Epidermal melanocyte (primary cell): ENCODE measurements at regions not wholly inside any gene's neighbourhood (a gene's known extent, or its start where the extent isn't known, plus 50 kb on each side); places are given as distances from the start of the nearest gene placed in this dataset.
"Not testable (repeated sequence)": the region's sequence is repeated elsewhere in the genome, so short reads cannot be mapped to it uniquely, and the experiment has no call there.

ENCODE experiments used
- DNase-seq: peaks from one replicate; pipeline ENCODE4 v3.0.0; 2011; ENCODE audit warnings: low spot score; ENCODE audit not compliant: insufficient read length

DNA sequence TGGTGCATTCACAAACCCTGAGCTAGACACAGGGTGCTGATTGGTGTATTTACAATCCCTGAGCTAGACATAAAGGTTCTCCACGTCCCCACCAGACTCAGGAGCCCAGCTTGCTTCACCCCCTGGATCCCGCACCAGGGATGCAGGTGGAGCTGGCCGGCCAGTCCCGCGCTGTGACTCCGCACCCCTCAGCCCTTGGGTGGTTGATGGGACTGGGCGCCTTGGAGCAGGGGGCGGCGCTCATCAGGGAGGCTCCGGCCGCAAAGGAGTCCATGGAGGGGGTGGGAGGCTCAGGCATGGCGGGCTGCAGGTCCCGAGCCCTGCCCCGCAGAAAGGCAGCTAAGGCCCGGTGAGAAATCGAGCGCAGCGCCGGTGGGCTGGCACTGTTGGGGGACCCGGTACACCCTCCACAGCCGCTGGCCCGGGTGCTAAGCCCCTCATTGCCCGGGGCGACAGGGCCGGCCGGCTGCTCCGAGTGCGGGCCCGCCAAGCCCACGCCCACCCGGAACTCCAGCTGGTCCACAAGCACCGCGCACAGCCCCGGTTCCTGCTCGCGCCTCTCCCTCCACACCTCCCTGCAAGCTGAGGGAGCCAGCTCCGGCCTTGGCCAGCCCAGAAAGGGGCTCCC is 167.6 kb downstream of the VEGFC start:
- not testable (repeated sequence) for DNase-seq

DNA sequence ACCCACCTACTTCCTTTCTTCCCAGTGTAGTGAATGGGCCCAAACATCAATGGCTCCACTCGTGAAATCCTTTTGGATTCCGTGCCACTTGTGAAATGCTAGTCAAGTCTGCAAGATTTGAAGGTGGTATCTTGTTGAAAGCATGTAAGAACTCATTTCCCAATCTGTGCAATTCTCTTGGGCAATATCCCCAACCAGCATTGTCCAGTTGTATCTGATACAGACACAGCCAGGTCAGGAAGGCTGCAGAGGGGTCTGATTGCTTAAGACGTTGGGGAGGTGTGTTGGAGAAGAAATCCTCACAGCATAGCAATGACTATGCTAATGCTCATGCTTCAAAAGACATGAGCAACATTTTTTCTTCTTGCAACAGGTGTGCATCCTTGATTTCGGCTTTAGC is 164.8 kb downstream of the VEGFC start:
- DNase-seq, result no peak

DNA sequence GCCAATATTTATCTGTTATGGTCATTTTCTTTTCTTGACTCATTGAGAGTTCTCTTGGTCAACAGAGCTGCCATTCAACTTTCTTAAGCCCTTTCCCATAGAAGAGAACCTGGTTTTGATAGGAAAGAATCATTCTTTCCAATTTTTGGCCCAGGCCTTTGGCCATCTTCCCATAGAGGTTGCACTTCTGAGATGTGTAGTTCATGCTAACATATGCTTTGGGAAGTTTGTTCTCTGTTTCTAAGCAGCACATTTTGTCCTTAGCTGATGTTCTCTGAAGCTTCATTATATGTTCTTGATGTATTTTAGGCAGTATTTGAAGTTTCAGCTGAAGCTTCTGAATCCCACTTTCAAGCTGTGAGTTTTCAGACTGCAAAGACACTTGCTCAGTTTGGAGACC is 161.1 kb downstream of the VEGFC start:
- DNase-seq, result no peak
